ENCODE measurements at regions not wholly inside any gene's neighbourhood (a gene's known extent, or its start where the extent isn't known, plus 50 kb on each side); places are given as distances from the start of the nearest gene placed in this dataset.

DNA sequence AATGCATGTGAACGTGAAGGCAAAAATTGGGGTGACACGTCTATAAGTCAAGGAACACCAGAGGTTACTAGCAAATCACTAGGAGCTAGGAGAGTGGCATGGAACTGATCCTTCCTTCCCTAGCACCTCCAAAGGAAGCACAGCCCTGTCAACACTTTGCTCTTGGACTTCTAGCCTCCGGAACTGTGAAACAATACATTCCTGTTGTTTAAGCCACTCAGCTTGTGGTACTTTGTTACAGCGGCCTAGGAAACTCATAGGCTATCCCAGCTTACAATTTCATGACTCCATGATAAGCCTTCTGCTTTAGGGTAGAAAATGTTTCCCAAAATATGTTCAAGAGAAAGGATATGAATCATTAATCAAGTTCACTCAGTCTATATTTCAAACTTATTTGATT, 798.1 kb downstream of the DCDC2C start:
- H3K36me3 ChIP-seq (ENCODE audit: control insufficient read depth, insufficient read depth, low read length) = no peaks in the 10 kb centered on the region
- H3K4me2 ChIP-seq (ENCODE audit: low read length) = no peak overlapping the region
- H3K4me3 ChIP-seq (ENCODE audit: low read depth, low read length) = no peak overlapping the region
- no peaks in the 10 kb centered on the region for H3K27me3 ChIP-seq (ENCODE audit: control insufficient read depth, insufficient read depth, low read length)
- no peaks in the 10 kb centered on the region for H3K4me1 ChIP-seq
- no peaks in the 10 kb centered on the region for H3K9me3 ChIP-seq (ENCODE audit: control insufficient read depth, low read length)
- no peak overlapping the region for H3K27ac ChIP-seq
- H3K9ac ChIP-seq = no peak overlapping the region
- H2AFZ ChIP-seq = no peak overlapping the region
- TF ChIP-seq, protein P1, sequence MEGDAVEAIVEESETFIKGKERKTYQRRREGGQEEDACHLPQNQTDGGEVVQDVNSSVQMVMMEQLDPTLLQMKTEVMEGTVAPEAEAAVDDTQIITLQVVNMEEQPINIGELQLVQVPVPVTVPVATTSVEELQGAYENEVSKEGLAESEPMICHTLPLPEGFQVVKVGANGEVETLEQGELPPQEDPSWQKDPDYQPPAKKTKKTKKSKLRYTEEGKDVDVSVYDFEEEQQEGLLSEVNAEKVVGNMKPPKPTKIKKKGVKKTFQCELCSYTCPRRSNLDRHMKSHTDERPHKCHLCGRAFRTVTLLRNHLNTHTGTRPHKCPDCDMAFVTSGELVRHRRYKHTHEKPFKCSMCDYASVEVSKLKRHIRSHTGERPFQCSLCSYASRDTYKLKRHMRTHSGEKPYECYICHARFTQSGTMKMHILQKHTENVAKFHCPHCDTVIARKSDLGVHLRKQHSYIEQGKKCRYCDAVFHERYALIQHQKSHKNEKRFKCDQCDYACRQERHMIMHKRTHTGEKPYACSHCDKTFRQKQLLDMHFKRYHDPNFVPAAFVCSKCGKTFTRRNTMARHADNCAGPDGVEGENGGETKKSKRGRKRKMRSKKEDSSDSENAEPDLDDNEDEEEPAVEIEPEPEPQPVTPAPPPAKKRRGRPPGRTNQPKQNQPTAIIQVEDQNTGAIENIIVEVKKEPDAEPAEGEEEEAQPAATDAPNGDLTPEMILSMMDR (IDR thresholded peaks at IDR 0.05) = no peak
- no peaks in the 10 kb centered on the region for H3K79me2 ChIP-seq

DNA sequence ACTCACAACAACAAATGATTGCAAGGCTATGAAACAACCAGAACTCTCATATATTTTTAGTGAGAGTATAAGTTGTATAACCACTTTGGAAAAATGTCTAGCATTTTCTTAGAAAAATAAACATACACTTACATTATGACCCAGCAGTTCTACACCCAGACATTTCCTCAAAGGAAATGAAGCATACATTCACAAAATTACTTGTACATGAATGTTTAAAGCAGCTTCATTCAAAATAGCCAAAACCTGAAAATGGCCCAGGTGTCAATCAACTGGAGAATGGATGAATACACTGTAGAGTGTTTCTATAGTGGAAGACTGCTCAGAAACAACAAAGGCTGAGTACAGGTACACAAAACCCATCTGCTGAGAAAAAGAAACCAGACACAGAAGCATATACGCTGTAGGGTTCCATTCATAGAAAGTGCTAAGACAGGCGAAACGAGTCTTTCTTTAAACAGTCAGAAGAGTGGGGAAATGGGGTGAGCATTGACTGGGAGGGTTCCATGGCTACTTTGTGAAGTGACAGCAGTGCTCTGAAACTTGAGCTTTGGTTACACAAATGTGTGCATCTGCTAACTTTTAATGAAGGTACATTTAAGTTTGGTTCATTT, 799.0 kb downstream of the DCDC2C start:
- Histone ChIP-seq H3K4me1 (no peaks in the 10 kb centered on the region), H3K9ac (no peak overlapping the region), H2AFZ (no peak overlapping the region), H3K27ac (no peak overlapping the region), H3K27me3 (ENCODE audit: control insufficient read depth, insufficient read depth, low read length) (no peaks in the 10 kb centered on the region), H3K79me2 (no peaks in the 10 kb centered on the region), H3K36me3 (ENCODE audit: control insufficient read depth, insufficient read depth, low read length) (no peaks in the 10 kb centered on the region), H3K4me2 (ENCODE audit: low read length) (no peak overlapping the region), H3K4me3 (ENCODE audit: low read depth, low read length) (no peak overlapping the region), H3K9me3 (ENCODE audit: control insufficient read depth, low read length) (no peaks in the 10 kb centered on the region)
- TF ChIP-seq, protein P1 (IDR thresholded peaks at IDR 0.05) = no peak

DNA sequence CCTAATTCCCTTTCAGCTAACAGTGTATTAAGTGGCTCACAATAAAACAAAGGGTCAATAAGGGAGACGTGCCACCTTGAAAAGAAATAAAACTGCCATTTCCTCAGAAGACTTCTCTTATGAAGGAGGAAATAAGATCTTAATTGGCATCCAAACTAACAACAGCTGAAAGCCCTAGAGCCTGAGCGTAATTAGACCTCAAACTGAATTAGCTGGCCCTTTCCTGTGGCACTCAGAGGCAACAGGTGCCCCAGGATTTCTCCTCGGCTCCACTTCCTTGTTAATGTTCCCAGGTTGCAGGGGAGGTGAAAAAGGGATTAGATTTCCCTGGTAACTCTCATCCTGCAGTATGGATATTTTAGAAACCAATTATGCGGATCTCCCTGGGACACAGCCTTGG, 804.3 kb downstream of the DCDC2C start:
- no peak overlapping the region for H3K9ac ChIP-seq
- TF ChIP-seq, protein P1 (IDR thresholded peaks at IDR 0.05) = no peak

DNA sequence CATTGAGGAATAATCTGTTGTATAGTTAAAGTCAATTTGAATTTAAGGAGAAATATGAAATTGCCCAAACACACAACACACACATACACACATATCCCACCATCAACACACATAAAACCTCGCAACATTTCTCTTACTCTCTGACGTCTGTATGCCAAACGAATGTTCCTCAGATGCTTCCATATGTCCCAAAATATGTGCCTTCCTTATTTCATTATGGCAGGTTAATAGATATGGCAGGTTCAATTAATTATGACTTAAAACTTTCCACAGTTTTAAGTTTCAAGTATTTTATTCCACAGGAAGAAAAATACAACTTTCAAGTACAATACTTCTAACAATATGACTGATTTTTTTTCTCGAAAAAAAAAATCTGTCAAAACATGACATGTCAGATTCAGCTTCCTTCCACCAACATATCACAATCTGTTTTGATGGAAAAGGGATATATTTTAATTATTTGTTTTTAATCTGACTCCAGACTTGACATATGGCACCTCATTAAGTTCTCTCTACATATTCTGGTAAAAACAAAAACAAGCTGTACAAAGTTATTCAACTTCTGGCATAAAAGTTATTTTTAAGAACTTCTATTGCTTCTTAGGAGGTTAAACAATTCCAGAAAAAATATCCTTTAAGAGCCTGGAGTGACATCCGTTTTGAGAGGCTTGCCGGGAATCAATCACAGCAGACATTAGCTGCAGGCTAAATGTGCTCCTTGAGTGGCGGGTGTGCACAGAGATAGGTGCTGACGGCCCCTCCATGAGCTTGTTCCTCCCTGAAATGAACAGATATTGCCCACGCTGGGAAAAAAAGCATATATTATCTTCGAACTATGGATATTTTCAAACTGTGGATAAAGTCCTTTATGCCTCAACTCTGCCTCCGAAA, 812.7 kb downstream of the DCDC2C start:
- Histone ChIP-seq H3K36me3 (ENCODE audit: control insufficient read depth, insufficient read depth, low read length) (no peaks in the 10 kb centered on the region), H3K4me3 (ENCODE audit: low read depth, low read length) (no peak overlapping the region), H3K9ac (no peak overlapping the region), H3K27me3 (ENCODE audit: control insufficient read depth, insufficient read depth, low read length) (no peaks in the 10 kb centered on the region), H3K4me2 (ENCODE audit: low read length) (no peak overlapping the region), H3K27ac (no peak overlapping the region), H2AFZ (no peak overlapping the region), H3K4me1 (no peaks in the 10 kb centered on the region), H3K9me3 (ENCODE audit: control insufficient read depth, low read length) (no peaks in the 10 kb centered on the region), H3K79me2 (no peaks in the 10 kb centered on the region)
- TF ChIP-seq, protein P1 (IDR thresholded peaks at IDR 0.05) = no peak

More for the DNA sequence above, 804.3 kb downstream of the DCDC2C start:
- no peak overlapping the region for H3K27ac ChIP-seq
- H3K4me1 ChIP-seq = no peaks in the 10 kb centered on the region
- H3K4me2 ChIP-seq (ENCODE audit: low read length) = no peak overlapping the region
- H3K27me3 ChIP-seq (ENCODE audit: control insufficient read depth, insufficient read depth, low read length) = no peaks in the 10 kb centered on the region
- H3K9me3 ChIP-seq (ENCODE audit: control insufficient read depth, low read length) = no peaks in the 10 kb centered on the region
- H3K36me3 ChIP-seq (ENCODE audit: control insufficient read depth, insufficient read depth, low read length) = no peaks in the 10 kb centered on the region
- H2AFZ ChIP-seq = no peak overlapping the region
- H3K4me3 ChIP-seq (ENCODE audit: low read depth, low read length) = no peak overlapping the region
- H3K79me2 ChIP-seq = no peaks in the 10 kb centered on the region

All from parathyroid adenoma (tissue), 2 donors.